ENCODE measurements at regions not wholly inside any gene's neighbourhood (a gene's known extent, or its start where the extent isn't known, plus 50 kb on each side); places are given as distances from the start of the nearest gene placed in this dataset.
A peak's percentile ranks its signal among the peaks of the same experiment; 100 is the strongest.

DNA sequence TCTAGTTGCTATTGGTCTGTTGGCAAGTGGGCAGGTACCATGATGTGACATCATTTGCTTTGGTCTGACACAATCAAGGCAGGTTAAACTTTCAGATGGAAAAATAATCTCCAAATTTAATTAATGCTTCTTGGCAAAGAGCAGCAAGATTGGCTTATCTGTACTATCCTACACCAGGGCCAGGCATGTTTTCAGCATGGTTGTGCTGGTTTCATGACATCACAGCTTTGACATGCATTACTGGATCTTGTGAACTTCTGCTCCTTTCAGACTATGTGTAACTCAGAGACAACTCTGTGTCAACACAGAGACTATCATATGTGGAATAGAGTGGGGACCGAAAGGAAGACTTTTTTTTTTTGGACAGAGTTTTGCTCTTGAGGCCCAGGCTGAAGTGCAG is 520.5 kb downstream of the TDRD15 start:
- no peak for DNase-seq

DNA sequence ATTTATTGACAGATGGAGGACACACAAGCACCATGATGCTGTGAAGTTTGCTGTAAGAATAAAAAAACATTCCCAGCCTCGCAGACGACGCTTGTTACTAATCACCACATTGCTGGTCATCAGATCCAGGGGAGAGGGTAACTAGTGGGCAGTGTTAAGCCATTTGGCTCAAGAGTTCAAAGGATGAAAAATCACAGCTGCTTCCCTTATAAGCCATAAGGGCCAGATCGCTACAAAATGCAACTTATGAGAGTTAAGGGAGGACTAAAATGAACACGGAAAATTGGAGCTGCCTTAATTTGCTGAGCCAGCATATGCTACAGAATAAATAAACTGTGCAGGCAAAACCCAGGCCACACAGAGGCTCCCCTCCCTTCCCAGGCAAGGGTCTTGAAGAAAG is 522.6 kb downstream of the TDRD15 start:
- DNase-seq, result no peak

DNA sequence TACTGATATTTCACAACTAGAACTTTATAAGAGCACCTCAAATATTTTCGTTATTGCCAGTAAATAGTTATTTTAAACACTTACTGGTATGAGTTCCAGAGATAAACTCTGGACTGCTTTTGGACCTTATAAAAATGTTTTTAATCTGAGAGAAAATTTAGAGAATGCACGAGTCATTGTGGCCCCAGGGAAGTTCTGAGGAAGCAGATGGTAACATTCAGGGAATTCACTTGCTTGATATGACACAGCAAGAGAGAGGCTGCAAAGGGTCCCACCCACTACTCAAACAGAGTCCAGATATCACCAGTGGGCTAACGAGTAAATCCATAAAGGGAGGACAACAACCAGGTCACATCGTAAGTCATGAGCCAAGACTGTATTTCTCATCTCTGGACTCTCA is 526.8 kb downstream of the TDRD15 start:
- DNase-seq, result peak; percentile 44

DNA sequence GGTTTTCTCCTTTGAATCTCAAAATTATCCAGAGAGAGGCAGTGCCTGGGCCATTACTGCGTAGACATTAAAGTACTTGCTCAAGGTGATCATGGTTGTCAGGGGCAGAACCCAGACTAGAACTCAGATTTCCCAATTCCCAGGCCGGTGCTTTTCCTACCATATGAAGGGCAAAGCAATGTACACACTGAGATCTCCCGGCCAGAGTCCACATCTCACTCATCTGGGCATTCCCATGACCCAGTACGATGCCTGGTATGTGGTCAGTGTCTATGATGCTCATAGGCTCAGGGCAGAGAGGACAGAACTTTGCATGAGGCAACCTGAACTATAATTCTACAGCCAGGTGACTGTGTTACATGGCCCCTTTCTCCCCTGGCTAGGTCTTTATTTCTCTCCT is 531.4 kb downstream of the TDRD15 start:
- DNase-seq, result no peak

DNA sequence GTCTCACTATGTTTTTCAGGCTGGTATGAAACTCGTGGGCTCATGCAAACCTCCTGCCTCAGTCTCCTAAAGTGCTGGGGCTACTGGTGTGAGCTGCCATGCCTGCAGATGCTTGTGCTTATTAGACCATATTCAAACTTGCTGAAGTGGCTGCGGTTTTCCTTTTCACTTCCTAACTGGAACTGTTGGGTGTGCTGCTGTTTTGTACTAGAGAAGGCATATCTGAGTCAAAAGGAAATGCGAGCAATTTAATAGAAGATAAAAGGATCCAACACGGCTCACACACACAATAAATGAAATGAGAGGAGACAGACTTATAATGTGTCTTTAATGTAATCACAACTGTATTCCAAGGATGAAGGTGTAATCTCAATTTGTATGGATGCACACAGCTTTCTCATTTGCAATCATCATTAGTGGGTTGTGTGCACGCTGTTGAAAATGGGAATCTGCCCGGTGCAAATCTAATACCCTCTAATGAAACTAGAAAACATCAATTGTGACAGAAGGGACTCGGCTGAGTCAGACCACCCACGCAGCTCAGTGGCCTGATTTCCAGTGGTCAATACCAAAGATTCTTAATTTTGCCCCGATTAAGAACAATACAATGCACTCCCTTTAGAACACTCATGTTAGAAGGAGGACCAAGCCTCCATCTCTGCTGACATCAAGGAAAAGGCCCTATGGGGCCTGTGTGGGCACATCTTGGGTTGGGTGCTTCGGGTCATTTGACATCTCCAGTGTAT is 532.7 kb downstream of the TDRD15 start:
- no peak for DNase-seq

DNA sequence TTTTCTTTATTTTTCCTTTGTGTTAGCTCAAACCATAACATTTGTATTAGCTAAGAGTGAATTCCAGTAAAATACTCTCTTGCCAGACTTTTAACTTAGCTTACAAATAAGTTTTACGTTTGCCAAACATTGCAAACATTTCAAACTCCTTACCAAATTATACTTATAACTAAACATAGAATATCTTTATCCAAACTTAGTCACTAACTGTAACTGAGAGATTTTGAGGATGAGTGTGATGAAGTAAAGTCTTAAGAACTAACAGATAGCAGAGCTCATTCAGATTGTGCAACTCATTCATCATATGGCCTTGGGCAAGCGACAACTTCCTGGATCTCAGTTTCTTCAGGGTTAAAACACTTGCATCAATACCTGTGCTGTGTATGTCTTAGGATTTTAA is 533.7 kb downstream of the TDRD15 start:
- no peak for DNase-seq

DNA sequence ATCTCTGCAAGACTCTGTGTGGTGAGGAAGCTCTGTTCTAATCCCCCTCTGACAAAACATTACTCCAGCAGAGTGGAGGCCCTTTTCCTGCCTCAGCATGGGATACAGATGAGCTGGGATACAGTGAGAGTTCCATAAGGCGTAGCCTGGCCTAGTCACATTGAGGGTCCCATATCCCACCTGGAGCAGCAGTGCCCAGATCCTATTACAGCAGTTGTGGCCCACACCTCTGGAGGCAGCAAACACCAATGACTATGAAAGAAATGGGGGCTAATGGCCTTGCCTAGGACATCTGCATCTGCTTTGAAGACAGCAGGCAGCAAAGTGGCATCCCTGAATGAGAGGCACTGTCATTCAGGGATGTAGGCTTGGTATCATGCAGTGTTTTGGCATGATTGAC is 534.5 kb downstream of the TDRD15 start:
- no peak for DNase-seq

DNA sequence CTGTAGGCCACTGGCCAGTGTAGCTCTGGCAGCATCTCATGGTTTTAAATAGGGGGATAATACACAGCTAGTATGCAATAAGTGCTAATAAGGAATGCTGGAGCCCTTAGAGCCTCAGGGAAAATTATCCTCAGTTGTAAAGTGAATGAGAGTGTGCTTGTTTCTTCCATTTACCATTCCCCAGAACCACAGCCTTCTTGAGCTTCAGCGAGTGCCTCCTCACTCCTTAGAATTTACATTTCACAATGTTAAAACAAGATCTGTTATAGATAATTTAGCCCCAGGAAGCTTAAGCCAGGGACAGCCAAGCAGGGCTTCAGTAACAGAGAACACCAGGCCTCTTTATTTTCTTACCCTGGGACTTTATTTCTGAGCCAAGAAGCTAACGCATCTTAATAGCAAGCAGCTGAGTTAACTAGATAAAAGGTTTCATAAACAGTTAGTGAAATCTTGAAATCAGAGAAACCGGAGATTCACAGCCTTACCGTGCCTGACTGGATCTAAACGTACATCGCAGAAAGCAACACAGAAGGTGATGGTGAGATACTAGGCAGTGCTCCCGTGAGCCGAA is 535.2 kb downstream of the TDRD15 start:
- DNase-seq, result no peak

DNA sequence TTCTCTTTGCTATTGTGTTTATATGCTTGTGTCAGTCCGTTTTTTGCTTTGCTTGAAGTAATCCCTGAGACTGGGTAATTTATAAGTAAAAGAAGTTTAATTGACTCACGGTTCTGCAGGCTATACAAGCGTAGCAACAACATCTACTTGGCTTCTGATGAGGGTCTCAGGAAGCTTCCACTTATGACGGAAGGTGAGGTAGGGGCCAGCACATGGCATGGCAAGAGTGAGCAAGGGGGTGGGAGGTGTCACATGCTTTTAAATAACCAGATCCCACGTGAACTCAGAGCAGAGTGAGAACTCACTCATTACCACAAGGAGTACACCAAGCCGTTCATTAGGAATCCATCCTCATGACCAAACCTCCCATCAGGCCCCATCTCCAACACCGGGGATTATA is 540.3 kb downstream of the TDRD15 start:
- DNase-seq, result no peak

DNA sequence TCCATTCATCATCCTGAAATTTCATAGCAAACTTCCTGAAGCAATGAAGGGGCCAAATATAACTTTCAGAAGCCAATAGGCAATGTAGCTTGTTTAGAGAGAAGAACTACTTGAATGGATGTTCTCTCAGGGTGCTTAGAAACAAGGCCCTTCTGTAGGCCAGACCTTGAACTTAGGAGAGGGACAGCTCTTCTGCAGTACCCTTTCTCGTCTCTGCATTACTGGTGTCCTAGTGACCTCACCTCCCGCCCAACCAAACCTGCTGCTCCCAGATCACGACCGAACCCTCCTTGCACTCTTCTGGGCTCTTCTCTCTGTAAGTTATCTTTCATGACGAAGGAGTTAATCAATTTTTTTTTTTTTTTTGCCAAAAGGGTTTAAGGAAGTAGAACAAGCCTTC is 543.9 kb downstream of the TDRD15 start:
- DNase-seq, result no peak

DNA sequence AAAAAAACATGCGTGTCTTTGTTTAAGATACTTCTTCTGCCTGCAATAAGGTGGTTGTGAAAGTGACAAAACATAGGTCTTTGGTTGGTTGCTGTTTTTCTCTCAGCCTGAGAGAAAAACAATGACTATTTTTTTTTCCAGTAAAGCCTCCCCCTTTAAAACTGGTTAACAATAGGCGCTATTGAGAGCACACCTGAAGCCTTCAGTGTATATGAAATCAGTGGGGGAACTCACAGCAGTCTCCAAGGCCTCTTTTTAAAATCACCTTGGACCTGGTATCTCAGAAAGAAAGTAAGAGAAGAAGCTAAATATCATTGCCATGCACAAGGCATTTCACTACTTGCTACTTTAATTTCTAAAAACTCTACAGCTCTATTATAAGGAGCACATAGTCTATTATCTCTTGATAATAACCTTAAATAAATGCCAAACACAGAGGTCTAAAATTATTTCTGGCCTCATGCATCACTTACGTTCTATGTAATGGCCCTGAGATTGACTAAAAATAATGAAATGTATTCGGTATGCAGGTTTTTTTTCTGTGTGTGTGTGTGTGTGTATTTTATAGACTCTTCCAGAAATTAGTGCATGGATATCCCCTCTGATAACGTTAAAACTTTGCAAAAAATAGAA is 544.4 kb downstream of the TDRD15 start:
- DNase-seq, result no peak

DNA sequence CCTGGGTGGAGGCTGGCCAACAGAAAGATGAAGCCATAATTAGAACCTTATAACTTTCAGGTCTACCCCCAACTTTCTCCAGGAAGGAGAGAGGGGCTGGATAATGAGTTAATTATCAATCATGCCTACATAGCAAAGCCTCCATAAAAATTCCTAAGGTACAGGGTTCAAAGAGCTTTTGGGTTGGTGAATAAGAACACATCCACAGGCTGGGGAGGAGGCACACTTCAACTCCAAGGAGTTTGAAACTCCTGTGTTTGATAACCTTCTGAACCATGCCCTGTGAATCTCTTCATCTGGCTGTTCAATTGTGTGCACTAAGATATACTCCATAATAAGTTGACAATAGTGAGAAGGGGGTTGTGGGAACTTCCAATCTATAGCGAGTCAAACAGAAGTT is 552.3 kb downstream of the TDRD15 start:
- no peak for DNase-seq

DNA sequence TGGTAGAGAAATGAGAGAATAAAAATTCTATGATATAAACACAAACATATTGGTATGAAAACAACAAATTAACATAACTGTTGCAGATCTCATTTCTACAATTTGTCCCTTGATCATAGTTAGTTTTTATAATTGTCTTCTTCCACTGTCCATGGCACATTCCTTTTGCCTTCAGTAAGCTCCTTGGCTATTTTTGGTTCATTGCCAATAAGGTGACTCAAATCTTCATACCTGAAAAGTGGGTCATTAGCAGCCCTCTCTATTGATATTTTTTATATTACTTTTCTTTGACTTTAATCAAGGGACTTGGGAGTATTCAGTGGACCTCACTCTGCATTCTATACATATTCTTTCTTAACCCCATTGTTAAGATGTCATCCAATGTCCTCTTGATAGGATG is 552.9 kb downstream of the TDRD15 start:
- peak; percentile 2 for DNase-seq

DNA sequence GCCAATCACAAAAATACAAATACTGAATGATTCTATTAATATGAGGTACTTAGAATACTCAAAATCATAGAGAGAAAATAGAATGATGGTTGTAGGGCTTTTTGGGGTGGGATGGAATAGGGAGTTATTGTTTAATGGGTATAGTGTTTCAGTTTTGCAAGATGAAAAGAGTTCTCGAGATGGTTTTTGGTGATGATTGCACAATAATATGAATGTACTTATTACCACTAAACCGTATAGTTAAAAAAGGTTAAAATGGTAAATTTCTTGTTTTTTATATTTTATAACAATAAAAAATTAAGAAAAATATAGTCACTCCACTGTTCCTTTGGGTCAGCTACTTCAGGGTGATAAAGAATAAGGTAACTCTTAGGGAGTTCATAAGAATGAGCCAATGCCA is 560.1 kb downstream of the TDRD15 start:
- DNase-seq, result no peak

DNA sequence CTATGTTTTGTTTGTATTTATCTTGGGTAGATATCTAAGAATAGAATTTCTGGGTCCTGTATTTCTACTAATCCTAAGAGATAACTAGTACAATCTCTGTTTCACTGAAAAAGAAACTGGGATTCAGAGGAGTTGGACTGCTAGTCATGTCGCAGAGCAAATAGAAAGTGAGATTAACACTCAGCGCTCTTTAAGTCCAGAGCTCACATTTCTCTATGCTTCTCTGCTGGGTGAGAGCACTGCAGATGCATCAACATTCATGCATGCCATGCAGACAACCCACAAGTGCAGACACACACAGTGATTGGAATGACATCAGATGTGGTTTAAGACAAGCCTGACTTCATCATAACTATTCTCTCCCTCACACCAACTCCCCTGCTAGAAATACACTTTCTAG is 563.8 kb downstream of the TDRD15 start:
- DNase-seq, result no peak

DNA sequence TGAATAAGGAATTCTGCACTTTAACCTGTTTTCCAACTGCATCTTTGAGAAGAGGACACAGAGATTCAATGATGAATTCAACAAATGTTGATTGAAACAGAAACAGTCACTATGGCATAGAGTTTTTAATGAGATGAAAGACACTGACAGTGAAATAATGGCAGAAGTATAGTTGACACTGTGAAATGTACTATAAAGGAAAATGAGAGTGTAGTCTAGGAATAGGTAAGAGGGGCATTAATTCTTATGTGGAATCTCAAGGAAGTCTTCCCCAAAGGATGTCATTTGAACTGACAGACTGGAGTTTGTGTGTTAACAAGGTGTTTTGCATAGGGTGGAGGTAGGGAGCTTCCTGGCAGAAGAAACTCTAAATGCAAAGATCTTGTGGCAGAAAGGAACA is 566.2 kb downstream of the TDRD15 start:
- no peak for DNase-seq

DNA sequence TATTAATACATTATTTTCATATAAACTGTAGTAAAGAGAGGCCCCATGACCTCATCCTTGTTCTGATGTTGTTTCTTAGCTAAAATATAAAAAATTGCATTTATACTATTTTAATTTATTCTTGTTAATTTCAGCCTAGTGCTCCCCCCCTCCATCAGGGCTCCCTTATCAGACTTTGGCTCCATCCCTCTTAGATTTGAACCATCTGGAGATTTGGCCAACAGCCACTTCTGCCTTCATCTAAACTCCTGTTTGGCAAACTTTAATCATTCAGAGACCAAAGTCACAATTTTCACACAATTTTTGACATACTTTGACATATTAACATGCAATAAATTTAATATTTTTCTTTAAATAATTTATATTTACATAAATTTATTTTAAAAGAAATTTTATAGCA is 569.3 kb downstream of the TDRD15 start:
- no peak for DNase-seq

DNA sequence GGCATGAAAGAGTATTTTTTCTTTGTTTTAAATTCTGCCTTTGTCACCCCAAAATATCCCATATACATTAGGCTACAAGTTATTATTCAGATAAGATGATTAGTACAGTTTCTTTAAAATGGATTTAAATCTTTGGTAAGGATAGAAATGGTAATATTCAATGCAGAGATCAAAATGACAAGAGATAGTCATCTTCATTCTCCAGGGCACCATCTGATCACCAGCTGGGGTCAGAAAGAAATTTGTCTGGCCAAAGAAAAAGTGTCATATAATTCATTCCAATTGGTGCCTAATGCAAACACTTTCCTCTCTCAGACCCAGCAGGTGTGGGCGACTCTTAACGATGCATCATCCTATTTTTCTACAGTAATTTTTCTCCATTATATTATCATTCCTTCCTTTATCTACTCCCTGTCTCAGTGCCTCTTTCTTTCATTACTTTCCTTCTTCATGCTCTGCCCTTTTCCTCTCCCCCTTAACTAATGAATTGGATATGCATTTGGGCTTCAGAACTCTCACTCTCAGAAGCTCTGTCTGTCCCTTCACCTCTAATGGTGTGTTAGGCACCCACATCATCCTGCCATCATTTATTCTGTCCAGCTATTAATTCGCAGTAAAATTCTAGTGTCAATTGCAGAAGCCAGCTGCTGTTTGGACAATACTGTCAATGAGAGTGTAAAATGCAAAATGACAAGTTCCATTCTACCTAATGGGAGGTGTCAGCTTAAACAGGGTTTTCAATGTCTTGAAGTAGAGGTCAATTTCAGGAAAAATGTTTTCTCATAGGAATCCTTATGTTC is 570.5 kb downstream of the TDRD15 start:
- no peak for DNase-seq

DNA sequence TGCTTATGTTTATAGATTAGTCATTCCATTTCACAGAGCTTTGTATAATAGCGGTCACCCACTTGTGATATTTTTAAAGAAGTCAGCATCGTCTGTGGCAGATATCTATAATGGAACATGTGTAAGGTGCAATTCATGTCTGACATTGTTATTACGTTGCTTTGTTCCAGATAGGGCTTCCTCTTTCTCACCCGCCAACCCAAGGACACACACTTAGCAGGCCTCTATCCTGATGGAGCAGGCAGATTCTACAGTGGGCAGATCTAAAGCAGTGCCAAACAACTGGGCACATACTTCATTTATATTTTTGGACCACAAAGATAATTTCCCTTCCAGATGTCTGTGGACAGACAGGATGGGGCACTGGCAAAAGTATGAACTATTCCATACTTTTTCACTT is 573.1 kb downstream of the TDRD15 start:
- DNase-seq, result no peak

DNA sequence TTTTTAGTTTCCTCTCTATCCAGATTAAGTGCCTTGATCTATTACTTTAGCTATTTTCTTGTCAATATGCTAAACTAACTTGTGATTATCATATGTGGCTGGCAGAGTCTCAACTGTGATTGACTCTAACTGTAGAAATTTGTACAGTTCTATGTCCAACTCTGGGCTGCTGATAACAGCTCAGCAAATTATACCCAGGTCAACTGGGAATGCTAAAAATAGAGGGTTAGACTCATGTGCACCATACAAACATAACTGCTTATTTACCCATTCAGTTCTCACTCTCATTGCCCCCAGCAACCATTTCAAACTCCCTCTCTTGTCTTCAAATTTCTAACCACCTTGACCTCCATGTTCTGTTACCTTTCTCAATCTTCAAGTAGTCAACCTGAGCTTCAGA is 576.9 kb downstream of the TDRD15 start:
- DNase-seq, result no peak

DNA sequence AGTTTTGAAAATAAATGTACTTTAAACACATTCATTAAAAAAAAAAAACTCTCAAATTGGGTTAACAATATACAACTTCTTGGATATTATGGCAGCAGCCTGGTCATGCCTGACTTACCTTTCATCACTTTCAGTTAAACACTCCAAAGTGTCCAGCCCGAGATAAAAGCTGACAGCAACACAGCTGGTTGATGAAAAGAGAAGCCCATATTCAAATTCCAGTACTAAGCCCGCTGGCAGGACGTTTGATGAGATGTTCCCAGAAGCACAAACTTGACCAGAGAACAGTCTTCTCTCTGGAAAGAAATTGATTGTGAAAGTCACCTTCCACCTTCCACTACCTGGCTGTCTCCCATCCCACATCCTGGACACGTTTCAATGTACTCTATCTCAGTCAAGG is 586.3 kb downstream of the TDRD15 start:
- DNase-seq, result no peak

DNA sequence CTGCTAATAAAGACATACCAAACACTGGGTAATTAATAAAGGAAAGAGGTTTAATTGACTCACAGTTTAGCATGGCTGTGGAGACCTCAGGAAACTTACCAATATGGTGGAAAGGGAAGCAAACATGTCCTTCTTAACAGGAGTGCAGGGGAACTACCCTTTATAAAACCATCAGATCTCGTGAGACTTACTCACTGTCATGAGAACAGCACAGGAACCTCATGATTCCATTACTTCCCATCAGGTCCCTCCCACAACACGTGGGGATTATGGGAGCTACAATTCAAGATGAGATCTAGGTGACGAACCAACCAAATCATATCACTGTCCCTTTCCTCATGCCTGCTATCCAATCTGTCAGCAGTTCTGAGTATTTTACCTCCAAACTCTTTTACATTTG is 586.7 kb downstream of the TDRD15 start:
- DNase-seq, result no peak

DNA sequence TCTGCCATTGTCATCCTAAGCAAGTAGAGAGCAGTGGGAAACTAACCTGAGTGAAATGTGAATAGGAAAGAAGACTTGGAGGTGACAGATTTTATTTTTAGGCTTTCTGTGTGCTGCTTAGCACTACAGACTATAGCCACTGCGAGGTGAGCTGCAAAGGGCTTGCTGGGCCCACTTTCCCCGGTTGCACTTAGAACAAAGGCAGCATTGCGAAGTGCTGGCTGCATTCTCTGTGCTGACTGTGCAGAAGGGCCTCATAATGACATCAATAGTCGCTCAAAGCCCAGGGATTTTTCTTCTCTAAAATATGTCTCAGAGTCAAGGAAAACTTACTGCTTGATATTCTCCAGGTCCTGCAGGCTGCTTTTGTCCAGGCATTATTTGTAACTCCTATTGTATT is 592.1 kb downstream of the TDRD15 start:
- no peak for DNase-seq

DNA sequence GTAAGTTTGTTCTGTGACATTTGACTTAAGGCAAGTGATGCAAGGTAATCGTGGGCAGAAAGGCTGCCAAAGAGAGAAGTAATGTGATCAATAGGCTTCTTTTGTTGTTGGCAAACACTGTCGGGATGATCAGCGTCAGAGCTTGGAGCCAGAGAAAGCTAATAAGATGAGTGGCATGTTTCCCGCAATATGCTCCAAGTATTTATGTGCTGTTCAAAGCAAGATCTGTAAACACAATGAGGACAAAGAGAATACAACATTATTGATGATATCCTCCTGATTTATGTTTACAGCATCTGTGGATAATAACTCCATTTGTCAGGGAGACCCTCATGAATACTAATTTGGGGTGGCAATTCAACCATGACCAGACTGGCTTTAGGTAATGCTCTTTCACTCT is 603.3 kb downstream of the TDRD15 start:
- DNase-seq, result no peak
